ENCODE measurements at regions not wholly inside any gene's neighbourhood (a gene's known extent, or its start where the extent isn't known, plus 50 kb on each side); places are given as distances from the start of the nearest gene placed in this dataset.

GRCh38 chr16:51967646-51968045 is 579.3 kb downstream of the TOX3 start:
- no peak for TF ChIP-seq TCF7 (IDR thresholded peaks at IDR 0.05; ENCODE audit: low read depth)
- TF ChIP-seq SPEN (CRISPR knock-in tag; IDR thresholded peaks at IDR 0.05; ENCODE audit: low read depth) = no peak
- no peak for TF ChIP-seq ZMYM2 (CRISPR knock-in tag; IDR thresholded peaks at IDR 0.05)
- TF ChIP-seq ZBTB34 (CRISPR knock-in tag; IDR thresholded peaks at IDR 0.05) = no peak
- no peak for TF ChIP-seq ZKSCAN1 (IDR thresholded peaks at IDR 0.05; ENCODE audit: low read length)
- TF ChIP-seq ZNF335 (CRISPR knock-in tag; IDR thresholded peaks at IDR 0.05) = no peak
